ENCODE measurements at regions not wholly inside any gene's neighbourhood (a gene's known extent, or its start where the extent isn't known, plus 50 kb on each side); places are given as distances from the start of the nearest gene placed in this dataset.

GRCh38 chr17:77528516-77529327, 388.0 kb downstream of the SEC14L1 start (continued):
- TF ChIP-seq YY1 (IDR thresholded peaks at IDR 0.05; ENCODE audit: low read depth, low read length) (peak; percentile 48; the same call in 1 of the 2 replicates), CBX8 (IDR thresholded peaks at IDR 0.05; ENCODE audit: borderline replicate concordance, low read depth, low read length) (no peak), EGR1 (IDR thresholded peaks at IDR 0.05; ENCODE audit: borderline replicate concordance, low read depth, low read length) (peak; percentile 13; the same call in 1 of the 2 replicates), JUN (IDR thresholded peaks at IDR 0.05; ENCODE audit: low read depth, low read length) (no peak), RBBP5 (IDR thresholded peaks at IDR 0.05; ENCODE audit: borderline replicate concordance, low read depth, low read length) (peak; percentile 86; the same call in 1 of the 2 replicates), SP2 (IDR thresholded peaks at IDR 0.05; ENCODE audit: low read length) (no peak), RFX5 (IDR thresholded peaks at IDR 0.05; ENCODE audit: borderline replicate concordance, low read depth, low read length) (no peak), KDM4A (IDR thresholded peaks at IDR 0.05; ENCODE audit: low read depth, low read length, severe bottlenecking) (peak; percentile 92)
